ENCODE measurements at regions not wholly inside any gene's neighbourhood (a gene's known extent, or its start where the extent isn't known, plus 50 kb on each side); places are given as distances from the start of the nearest gene placed in this dataset.

DNA sequence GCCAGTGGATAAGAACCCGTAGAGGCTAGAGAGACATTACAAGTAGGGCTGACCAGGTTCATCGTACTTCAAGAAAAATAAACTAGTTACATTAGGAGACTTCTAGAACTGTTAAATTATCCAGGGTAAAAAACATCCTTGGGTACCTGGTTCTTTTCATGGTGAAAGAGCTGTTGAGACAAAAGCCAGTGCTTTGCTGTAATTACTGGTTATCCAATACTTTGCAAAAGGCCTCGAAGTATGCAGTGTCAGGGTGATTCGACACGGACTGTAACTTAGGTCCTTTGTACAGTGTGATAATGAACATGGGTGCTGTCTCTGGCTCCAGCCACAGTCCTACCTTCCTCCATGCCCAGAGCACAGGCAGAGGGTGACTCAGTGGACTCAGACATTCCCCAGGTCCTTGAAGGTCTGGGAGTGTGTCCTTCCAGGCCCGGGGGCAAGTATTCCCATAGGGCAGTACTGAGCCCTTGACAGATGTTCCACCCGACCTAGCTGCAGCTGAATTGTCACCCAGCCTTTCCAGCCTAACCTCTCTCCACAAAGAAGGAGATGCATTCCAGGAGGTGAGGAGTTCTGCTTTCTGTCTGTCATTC lies 123.6 kb upstream of the TMEM72 start:
- no peak overlapping the region for H3K4me3 ChIP-seq
- 84 to 87% methylated on average over 5 to 7 of the region's 7 CpGs for WGBS, 2 donors
- no peak for TF ChIP-seq POLR2A (IDR thresholded peaks at IDR 0.05)
- TF ChIP-seq CTCF (IDR thresholded peaks at IDR 0.05), result no peak
- H3K4me1 ChIP-seq, result no peaks in the 10 kb centered on the region
- no peak overlapping the region for H3K27ac ChIP-seq
- peaks cover 0 to 4% (median 0%) of the 10 kb centered on the region in 4 donors for H3K27me3 ChIP-seq
- no peaks in the 10 kb centered on the region for H3K9me3 ChIP-seq
- intact Hi-C loops (cut with DNase I), result no loop called here
- DNase-seq, result no peak
- H3K36me3 ChIP-seq, result no peaks in the 10 kb centered on the region

DNA sequence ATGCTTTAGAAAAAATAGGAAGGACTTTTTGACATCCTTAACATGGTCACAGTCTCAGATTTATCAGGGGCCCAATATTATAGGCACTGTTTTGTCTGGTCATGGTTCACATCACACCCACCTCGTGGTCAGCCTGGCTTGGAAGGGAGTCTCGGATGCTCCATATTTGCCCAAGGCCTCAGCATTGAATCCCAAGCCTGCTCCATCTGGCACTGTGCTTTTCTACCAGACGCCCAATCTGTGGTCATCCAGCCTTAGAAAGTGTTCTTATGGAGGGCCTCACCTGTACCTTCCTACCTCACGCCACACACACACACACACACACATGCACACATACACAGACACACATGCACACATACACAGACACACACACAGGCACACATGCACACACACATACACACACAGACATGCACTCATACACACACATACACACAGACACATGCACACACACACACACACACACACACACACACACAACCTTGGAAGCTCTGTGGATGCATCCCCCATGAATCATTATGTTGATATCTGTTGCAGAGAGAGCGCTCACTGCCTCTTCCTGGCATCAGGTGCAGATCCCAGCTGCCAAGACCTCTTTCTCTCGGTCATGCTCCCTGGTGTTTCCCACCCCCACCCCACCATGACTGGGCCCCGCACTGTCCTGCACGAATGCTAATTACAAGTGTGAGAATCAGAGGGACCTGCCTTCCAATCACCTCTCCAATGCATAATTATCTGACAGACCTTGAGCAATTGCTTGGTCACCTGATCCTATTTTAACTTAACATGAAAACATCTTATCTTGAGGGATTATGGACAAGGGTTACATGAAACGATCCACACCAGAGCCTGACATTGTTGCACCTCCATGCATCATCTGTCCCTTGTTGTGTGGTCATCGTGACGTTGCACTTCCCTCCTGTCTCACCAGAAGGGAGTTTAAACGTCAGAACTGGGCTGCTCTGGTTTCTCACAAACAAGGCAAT lies 122.7 kb upstream of the TMEM72 start:
- TF ChIP-seq POLR2A (IDR thresholded peaks at IDR 0.05) (no peak), CTCF (IDR thresholded peaks at IDR 0.05) (no peak)
- peaks cover 0 to 4% (median 0%) of the 10 kb centered on the region in 4 donors for H3K27me3 ChIP-seq
- no peaks in the 10 kb centered on the region for H3K36me3 ChIP-seq
- no peaks in the 10 kb centered on the region for H3K9me3 ChIP-seq
- H3K27ac ChIP-seq, result no peak overlapping the region
- intact Hi-C loops (cut with DNase I), result no loop called here
- no peak overlapping the region for H3K4me3 ChIP-seq
- no peaks in the 10 kb centered on the region for H3K4me1 ChIP-seq
- no peak for DNase-seq
- 66 to 77% methylated on average over 12 of the region's 12 CpGs for WGBS, 2 donors

DNA sequence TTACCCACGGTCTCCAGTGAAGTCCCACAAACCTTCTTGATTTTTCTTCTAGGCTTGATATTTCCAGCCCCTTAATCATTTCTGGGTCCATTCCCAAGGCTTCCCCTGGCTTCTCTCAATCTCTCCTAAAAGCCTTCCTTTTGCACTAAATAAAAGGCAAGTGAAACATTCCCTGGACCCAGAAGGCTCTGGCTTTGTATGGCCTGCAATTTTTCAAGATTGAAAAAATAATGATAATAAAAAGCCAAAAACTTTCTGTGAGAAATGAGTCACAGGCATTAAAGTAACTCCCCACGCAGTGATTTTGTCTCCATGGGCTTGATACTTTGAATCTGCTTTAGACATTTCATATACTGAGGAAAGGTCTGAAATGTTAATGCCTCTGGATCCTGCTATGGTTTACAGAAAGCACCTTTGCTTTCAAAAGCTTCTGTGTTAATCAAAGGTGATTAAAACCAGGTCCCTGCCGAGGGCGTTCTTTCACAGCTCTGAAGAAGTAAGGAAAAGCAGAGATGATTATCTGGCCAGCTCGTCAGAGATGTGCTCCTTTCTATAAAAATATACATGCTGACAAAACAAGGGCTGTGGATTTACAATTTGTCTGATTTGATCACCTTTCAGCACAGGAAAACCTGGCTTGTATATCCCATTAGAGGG lies 118.9 kb upstream of the TMEM72 start:
- H3K27ac ChIP-seq, result no peak overlapping the region
- intact Hi-C loops (cut with DNase I), result no loop called here
- 40 to 61% methylated on average over 5 of the region's 5 CpGs for WGBS, 2 donors
- peaks cover 0 to 4% (median 0%) of the 10 kb centered on the region in 4 donors for H3K27me3 ChIP-seq
- no peaks in the 10 kb centered on the region for H3K36me3 ChIP-seq
- H3K4me1 ChIP-seq, result no peaks in the 10 kb centered on the region
- no peaks in the 10 kb centered on the region for H3K9me3 ChIP-seq
- H3K4me3 ChIP-seq, result no peak overlapping the region
- no peak for DNase-seq
- TF ChIP-seq CTCF (IDR thresholded peaks at IDR 0.05), result no peak
- no peak for TF ChIP-seq POLR2A (IDR thresholded peaks at IDR 0.05)

GRCh38 chr10:44799966-44800365 lies 111.2 kb upstream of the TMEM72 start:
- H3K4me1 ChIP-seq, result no peaks in the 10 kb centered on the region
- H3K36me3 ChIP-seq, result no peaks in the 10 kb centered on the region
- TF ChIP-seq POLR2A (IDR thresholded peaks at IDR 0.05) (no peak), CTCF (IDR thresholded peaks at IDR 0.05) (no peak)
- no peak overlapping the region for H3K27ac ChIP-seq
- 33 to 38% methylated on average over 2 of the region's 2 CpGs for WGBS, 2 donors
- DNase-seq, result no peak
- no peaks in the 10 kb centered on the region for H3K9me3 ChIP-seq
- H3K27me3 ChIP-seq, result no peaks in the 10 kb centered on the region
- no peak overlapping the region for H3K4me3 ChIP-seq
- intact Hi-C loops (cut with DNase I), result no loop called here

All from esophagus squamous epithelium (tissue), 5 donors.